OCI-LY1 (cell line): ENCODE measurements at regions not wholly inside any gene's neighbourhood (a gene's known extent, or its start where the extent isn't known, plus 50 kb on each side); places are given as distances from the start of the nearest gene placed in this dataset.

Experiments
- EZH2 ChIP-seq: fragments of 200-600 bp; sonication (generic), shearing (Covaris generic); IDR thresholded peaks from 2 replicates; pipeline ENCODE4 v1.8.0; 2017; ENCODE audit warnings: borderline replicate concordance, mixed run types, mild to moderate bottlenecking, antibody characterized with exemption, low read length, moderate library complexity, mixed read lengths
- TF ChIP-seq, protein P1 (sequence below): fragments of 200-600 bp; sonication (generic), shearing (Covaris generic); IDR thresholded peaks from 2 replicates; pipeline ENCODE4 v1.5.1; 2017; ENCODE audit warnings: mild to moderate bottlenecking, antibody characterized with exemption, low read length, moderate library complexity, mixed read lengths

DNA sequence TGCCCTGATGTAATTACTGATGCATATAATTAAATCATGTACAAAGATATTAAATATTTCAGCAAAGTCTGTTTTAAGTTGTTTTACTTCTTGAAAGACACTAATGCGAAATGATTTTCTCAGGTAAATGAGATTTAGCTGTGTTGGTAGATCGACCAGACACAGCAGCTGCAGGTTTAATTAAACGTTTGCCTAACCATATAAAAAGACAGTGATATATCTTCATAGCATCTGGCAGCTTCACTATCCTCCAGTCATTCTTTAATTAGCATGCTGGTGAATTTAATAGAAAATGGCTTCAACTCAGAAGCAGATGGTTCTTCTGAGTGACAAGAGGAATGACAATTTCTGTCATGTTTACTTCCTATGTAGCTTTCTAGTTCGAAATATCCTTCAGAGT lies 69.3 kb downstream of the NHLRC3 start:
- no peak for TF ChIP-seq EZH2
- TF ChIP-seq, protein P1, sequence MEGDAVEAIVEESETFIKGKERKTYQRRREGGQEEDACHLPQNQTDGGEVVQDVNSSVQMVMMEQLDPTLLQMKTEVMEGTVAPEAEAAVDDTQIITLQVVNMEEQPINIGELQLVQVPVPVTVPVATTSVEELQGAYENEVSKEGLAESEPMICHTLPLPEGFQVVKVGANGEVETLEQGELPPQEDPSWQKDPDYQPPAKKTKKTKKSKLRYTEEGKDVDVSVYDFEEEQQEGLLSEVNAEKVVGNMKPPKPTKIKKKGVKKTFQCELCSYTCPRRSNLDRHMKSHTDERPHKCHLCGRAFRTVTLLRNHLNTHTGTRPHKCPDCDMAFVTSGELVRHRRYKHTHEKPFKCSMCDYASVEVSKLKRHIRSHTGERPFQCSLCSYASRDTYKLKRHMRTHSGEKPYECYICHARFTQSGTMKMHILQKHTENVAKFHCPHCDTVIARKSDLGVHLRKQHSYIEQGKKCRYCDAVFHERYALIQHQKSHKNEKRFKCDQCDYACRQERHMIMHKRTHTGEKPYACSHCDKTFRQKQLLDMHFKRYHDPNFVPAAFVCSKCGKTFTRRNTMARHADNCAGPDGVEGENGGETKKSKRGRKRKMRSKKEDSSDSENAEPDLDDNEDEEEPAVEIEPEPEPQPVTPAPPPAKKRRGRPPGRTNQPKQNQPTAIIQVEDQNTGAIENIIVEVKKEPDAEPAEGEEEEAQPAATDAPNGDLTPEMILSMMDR: no peak
